ENCODE measurements at regions not wholly inside any gene's neighbourhood (a gene's known extent, or its start where the extent isn't known, plus 50 kb on each side); places are given as distances from the start of the nearest gene placed in this dataset.

DNA sequence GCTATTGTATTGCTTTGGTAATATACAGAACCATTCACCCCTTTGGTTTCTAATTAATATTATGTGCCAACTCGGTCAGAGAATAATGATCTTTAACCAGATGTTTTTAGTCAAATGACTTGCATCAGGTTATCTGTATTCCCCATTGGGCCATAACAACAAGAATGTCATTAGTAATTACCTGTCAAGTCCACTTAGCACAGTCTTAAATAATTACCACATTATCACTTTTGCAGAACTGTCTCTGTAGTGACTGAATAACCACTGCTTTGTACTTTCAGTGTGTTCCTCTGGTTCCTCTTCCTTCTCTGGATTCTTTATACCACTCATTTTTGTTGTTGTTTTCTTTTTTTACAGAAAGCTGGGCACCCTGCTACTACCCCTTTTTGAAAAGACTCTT lies 257.7 kb upstream of the SPOCK3 start:
- no peak for DNase-seq

DNA sequence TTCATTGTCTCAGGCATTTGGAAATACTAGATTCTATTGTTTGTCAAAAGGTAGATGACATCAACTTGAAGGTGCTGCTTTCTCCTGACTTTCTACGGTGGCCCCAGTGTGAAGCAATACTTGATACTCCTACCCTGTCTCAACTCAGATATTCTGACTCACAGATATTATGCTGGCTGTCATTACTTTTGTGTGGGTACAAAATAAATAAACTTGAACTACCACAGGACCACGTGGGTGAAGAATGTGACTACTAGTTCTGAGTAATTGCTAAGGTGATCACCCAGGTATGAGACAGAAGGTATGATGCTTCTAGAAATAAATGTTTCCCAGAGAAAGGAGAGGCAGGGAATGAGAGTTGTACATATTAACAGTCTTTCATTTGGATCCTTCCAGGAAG lies 275.3 kb upstream of the SPOCK3 start:
- no peak for DNase-seq

DNA sequence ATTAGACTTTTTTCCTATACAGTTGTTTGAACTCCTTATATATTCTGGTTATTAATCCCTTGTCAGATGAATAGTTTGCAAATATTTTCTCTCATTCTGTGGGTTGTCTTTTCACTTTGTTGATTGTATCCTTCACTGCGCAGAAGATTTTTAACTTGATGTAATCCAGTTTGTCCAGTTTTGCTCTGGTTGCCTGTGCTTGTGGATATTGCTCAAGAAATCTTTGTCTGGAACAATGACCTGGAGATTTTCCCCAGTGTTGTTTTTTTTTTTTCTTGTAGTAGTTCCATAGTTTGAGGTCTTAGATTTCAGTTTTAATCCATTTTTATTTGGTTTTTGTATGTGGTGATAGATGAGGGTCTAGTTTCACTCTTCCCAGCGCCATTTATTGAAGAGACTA lies 289.8 kb upstream of the SPOCK3 start:
- DNase-seq, result no peak

DNA sequence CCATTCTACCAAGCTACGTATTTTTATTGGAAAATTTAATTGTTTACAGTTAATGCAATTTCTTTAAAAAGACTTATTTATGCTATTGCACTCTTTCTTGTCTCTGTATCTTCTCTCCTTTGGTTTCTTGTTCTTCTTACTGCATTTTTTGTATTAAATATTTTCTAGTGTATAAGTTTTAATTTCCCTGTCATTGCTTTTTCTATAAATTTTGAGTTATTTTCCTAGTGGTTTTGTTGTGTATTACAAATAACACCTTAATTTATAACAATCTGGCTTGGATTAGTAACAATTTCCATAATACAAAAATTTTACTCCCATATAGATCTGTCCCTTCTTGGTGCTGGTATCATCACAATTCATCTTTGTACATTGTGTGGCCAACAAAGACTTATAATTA lies 303.5 kb upstream of the SPOCK3 start:
- no peak for DNase-seq

DNA sequence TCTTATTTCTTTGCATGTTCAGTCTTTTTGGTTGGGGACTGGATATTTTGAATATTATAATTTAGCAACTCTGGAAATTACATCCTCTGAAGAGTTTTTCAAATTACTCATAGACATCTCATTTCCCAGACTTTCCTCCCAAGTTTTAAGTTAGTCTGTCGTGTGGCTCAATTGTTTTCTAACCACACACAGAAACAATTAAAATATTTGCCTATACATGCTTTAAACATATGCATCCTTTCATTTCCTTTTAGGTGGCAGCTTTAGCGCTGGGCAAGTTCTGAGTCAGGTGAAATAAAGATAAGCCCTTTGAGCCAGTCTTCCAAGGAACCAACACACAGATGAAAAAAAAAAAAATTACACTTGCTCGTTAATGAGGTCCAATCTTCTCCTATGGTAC lies 307.0 kb upstream of the SPOCK3 start:
- DNase-seq, result no peak

DNA sequence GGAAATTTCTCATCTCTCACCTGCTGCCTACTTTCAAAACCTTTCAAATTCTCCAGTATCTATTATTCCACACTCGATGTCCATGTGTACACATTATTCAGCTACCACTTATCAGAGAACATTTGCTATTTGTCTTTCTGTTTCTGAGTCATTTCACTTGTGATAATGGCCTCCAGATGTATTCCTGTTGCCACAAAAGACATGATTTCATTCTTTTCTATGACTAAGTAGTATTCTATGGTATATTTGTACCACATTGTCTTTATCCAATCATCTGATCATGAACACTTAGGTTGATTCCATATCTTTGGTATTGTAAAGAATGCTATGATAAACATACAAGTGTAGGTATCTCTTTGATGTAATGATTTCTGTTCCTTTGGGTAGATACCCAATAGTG lies 310.1 kb upstream of the SPOCK3 start:
- DNase-seq, result no peak

DNA sequence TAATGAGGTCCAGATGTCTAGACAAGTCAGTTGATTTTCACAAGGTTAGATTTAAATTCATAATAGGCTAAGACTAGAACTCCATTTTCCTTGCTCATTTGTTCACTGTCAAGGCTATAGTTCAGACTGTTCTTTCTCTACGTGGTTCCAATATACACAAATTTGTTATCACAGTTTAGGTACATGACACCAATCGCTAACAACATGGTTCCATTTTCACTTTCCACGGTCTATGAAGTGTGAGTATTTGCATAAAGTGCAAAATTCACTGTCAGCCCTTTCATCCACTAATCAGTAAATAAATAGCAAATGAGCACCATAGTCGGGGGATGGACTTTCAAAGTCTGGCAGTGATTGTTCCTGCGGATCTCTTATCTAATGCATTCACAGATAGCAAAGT lies 315.7 kb upstream of the SPOCK3 start:
- no peak for DNase-seq

DNA sequence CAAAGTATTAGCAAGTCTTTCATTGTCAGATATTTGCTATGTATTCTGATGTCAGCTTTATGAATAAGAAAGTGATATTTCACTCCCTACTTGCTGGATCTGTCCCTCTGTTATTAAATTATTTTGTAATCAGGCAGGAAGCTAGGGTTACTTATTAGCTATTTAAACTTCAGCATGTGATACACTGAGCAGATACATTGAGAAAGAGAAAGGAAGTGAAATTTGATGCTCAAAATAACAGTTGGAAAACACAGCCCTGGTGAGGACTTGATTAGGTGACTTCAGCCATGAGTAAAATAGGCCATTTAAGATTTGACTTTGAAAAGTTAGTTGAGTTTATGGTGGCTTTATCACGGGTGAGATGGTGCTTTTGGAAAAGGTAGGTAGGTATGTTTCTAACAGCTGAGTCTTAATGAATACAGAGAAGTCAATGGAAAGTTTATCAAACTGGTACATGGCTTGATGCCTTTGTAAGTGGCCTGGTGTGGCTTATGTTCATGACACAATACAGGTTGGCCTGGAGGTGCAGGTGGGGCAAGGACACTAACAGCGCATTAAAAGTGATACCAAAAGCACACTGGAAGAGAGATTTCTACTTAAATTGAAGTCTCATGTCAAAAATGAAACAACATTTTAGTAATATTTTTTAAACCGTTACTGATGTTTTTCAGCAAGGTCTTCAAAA lies 321.2 kb upstream of the SPOCK3 start:
- DNase-seq, result no peak

DNA sequence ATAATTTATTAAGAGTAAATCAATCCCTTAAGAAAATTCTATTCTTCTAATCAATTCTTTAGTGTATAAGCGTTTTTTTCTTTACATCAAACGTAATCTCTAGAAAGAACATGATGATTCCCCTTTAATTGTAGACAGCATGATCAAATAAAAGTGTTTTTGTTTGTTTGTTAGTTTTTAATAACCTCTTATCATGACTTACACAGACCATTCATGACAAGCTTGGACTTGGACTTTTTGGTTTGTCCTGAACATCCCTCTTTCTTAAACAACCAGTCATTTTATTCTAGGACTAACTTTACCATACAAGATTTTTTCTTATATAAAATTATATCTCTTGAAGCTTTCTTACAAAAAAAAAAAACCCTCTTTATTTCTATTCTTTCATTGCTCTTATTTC lies 344.6 kb upstream of the SPOCK3 start:
- no peak for DNase-seq

DNA sequence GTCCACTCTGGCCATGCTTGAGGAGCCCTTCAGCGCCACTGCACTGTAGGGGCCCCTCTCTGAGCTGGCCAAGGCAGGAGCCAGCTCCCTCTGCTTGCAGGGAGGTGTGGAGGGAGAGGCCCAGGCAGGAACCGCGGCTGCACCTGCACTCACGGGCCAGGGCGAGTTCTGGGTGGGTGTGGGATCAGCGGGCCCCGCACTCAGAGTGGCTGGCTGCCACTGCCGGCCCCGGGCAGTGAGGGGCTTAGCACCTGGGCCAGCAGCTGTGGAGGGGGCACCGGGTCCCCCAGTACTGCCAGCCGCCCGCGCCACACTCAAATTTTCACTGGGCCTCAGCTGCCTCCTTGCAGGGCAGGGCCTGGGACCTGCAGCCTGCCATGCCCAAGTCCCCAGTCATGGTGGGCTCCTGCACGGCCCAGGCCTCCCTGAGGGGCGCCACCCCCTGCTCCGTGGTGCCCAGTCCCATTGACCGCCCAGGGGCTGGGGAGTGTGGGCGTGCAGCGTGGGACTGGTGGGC lies 347.2 kb upstream of the SPOCK3 start:
- no peak for DNase-seq

DNA sequence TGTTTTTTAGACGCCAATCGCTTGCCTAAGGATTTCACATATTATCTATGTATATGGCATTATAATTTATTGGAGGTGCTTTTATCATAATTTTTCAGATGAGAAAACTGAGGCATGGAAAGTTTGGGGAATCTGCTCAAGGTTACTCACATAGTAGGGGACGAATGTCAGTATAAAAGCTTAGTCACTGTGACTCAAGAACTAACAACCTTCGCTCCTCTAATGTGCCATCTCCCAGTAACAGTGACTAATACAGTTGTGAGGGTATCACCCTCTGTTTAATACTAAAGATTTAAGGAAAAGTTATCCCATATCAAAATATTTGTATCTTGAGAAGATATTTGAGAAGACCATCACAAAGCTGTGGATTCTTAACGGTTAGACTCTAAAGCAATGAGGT lies 353.1 kb upstream of the SPOCK3 start:
- no peak for DNase-seq

DNA sequence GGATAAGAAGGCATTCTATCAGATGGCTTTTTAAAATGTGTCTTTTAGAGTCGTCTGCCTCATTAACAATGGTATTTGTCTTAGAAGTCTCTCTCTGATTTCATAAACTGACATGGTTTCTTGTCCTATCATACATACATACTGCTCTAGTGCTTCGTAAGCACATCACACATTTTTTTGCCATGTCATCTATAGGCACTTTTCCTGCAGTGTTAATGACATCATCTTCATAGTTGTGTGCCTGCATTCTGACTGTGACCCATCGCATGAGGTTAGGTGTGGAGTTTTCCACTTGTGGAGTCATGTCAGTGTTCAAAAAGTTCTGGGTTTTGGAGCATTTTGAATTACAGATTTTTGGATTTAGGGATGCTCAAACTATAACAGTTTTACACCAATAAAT lies 361.6 kb upstream of the SPOCK3 start:
- DNase-seq, result no peak

DNA sequence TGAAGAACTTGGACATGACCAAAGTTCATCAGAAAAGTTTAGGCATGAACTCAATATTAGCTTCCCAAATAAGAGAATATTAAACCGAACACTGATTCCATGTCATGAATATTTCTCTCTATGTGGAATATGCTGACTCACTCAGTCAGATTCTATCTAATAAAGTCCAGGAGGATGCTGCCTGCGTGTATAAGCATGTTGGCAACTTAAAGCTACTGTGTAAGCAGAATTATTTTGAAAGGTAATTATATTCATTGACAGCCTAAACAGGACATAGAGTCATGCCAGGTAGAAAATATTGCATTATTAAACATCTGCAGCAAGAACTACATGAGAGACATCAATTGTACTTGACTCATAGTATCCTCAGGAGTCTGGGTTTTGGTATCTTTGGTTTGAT lies 367.9 kb upstream of the SPOCK3 start:
- no peak for DNase-seq

DNA sequence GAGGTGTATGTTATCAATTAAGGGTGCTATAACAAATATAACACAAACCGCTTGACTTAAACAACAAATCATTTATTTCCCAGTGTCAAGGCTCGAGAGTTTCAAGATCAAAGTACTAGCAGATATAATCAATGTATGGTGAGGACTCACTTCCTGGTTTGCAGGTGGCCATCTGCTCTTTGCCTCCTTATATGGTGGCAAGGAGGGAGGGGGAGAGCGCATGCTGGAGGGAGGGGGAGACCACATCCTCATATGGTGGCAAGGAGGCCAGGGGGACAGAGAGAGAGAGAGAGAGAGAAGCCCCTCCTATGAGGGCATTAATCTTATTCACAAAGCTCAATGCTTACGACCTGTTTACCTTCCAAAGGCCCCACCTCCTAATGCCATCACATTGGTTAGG lies 372.3 kb upstream of the SPOCK3 start:
- DNase-seq, result no peak

DNA sequence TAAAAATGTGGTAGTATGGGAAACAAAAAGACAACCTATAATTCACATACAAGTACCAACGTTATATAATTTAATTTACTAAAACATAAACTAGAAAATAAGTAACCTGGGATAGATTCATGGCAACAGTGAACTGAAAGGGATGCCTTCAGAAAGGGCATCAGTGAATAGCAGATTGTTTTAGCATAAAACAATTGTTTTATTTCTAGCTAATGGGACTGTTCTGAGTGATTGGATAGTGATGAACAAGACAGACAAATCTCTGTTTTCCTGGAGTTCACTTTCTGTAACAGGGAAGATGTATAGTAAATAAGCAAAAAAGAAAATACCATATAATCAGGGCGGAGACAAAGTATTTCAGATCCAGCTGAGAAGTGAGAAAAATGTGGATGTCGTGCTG lies 379.1 kb upstream of the SPOCK3 start:
- no peak for DNase-seq

DNA sequence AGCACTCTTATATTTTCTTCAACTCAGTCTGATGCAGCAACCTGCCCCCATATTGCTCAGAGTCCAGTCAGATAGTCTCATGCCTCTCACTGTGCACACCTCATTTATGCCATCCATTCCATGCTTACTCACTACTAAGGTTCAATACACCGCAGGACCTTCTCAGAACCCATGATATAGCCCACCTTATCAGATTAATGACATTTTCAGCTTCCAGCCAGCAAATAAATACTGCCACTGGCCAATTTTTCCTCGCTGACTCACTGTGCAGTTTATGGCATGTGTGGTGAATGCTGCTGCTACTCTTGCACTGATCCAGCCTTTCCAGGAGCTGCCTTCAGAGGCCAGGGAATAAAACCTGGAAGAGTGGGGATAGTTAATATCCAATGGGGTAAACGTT lies 380.6 kb upstream of the SPOCK3 start:
- DNase-seq, result no peak

DNA sequence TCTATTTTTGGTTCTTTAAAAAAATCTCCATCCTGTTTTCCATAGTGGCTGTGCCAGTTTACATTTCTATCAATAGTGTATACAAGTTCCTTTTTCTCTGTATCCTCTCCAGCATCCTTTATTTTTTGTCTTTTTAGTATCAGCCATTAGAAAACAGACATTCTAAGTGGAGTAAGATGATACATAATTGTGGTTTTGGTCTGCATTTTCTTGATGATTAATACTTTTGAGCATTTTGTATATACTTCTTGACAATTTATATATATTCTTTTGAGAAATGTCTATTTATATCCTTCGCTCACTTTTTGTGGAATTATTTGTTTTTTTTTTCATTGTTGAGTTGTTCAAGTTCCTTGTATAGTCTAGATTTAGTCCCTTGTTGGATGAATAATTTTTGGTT lies 382.2 kb upstream of the SPOCK3 start:
- DNase-seq, result no peak

DNA sequence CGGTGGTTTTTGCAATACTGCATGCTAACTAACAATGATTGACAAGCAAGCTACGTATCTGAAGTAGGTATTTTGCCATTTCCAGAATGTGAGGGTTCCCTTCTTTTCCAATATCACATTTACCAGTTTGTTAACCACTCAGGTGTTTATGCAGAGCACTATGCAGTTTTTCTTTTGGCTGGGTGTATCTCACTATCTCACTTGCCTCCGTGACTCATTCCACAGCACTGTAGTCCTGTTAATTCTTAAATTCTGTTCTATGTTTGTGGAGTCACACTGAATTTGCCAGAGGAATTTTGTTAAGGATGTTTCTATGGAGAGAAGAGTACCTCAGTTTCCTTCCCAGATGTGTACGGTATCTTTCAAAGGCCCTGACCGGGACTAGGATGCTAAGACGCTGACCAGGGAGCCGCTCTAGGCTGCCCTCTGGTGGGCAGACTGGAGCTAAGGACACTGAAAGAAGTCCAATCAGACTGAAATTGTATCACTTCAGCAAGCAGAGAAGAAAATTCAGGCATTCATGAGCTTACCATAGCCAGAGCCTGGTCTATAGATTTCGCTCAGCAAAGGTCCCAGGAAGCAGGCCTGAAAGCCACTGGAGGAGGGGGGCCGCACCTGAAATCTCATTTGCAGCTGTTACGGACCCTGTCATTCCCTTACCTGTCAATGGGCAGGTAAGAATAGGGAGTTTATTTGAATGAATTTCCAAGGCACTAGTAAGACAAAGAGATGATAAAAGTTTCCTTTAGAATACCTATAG lies 388.4 kb upstream of the SPOCK3 start:
- DNase-seq, result peak in 1 of 2 donors; percentile 4

DNA sequence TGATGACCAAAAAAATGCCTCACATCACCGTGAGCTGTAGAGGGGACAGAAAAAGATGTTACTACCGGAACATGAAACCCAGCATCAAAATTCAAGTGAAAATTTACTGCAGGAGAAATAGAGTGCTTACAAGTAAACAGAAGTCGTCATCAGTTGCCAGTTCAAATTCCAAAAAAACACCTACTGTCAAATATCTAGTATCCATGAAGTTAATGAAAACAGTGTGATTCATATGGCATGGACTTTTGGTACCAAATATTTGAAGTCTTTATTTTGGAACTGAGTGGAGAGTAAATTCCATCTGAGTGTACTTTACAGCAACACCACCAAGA lies 388.9 kb upstream of the SPOCK3 start:
- no peak for DNase-seq

DNA sequence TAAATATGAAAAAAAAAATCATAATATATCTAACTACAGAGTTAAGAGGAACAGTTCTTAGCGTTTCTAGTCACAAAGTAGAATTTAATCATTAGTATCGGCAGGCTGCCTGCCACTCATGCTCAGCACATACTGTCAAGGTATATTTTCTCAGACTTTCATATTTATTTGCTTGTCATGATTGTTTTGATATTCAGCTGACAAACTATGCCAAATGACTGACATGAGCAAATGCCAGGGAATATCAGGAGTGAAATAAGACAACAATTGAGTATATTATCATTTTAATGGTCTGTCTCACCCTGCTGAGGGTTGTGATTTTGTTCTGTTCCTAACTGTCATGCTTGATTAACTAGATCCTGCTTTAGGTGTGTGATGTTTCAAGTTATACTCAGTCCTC lies 395.0 kb upstream of the SPOCK3 start:
- DNase-seq, result no peak

DNA sequence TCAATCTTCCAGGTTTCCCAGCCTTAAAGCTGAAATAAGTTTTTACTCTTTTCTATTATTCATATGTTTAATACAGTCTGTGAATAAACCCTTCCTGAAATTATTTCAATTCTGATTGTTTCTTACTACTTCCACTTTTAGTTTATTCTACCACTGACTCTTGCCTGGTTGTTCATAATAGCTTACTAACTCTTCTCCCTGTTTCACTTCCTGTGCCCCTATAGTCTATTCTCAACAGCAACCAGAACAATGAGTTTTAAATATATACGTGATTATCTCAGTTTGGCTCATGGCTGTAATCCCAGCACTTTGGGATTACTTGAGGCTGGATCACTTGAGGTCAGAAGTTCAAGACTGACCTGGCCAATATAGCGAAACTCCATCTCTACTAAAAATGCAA lies 408.0 kb upstream of the SPOCK3 start:
- DNase-seq, result no peak

DNA sequence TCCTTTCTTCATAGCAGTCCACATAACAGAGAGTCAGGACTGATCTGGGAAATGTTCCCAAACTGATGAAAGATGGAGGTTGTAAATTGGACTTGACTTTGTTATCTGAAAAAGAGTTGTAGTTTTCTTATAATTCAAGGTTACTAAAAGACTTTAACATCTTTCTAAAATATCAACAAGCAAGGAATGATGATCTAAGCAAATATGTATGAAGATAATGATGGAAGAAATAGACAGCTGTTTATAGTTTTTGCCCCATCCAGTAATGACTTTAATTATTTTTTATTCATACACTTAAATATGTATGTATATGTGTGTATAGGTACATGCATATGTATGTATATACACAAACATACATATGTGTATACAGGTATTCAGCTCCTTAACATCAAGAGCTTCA lies 411.1 kb upstream of the SPOCK3 start:
- DNase-seq, result no peak

DNA sequence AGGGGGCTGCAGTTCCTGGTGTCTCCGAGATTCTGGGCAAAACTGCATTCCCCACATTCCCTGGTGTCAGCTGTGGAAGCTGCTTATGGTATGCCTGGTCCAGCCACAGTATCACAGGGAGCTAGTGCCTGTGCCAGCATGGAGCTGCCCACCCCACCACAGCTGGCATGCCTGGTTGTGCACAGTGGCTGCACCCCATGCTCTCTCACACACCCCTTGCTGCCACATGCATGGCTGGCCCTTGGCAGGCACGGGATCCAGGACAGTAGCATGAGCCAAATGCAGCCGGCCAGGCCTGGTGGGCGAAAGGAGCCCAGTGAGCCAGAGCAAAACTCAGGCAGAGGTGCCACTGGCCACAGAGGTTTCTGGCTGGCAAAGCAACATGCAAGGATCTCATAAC lies 418.0 kb upstream of the SPOCK3 start:
- no peak for DNase-seq

DNA sequence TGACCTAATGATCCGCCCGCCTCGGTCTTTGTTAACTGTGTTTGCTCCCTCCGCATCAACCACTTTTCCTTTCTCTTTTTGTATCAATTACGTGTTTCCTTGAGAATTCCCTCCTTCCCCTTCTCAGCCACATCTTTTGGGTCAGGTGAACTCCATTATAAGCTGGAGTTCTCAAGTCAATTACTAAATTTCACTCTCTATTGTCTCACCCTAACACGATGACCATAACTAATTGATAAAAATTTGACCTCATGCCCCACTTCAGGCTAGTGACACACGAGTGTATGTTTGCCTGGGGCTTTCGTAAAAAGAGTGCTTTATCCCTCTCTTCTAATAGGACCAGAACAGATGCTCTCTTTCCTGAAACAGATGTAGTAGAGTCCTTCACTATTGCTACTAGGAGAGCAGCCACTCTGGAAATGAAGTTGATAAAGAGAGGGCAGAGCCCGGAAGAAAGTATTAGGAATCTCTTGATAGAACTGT lies 403.6 kb upstream of the ANXA10 start:
- DNase-seq, result no peak

DNA sequence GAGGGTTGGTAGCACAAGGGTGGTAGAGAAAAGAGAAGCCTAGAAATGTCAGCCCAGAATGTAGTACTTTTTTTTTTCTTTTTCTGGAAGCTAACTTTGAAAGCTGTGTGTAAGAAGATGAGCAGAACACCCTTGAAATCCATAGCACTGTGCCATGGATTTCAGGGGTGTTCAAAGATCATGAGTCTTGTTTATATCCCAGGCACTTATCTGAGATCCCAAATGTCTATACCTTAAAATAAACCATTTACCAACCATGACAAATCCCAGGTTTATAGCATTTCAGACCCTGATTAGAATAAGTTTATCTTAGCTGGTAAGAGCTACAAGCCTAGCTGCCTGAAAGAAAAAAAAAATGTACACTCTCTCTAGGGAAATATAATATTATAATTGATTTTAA lies 389.9 kb upstream of the ANXA10 start:
- no peak for DNase-seq

Data from CD4-positive, alpha-beta T cell treated with Interferon alpha-2 for 1 hour (primary cell).